GM12872 (cell line): ENCODE measurements at regions not wholly inside any gene's neighbourhood (a gene's known extent, or its start where the extent isn't known, plus 50 kb on each side); places are given as distances from the start of the nearest gene placed in this dataset.

Experiments
- TF ChIP-seq, protein P1 (sequence below): IDR thresholded peaks from 3 replicates; pipeline ENCODE4 v1.5.1; 2011; ENCODE audit warnings: low read depth, mild to moderate bottlenecking, low read length, moderate library complexity; ENCODE audit not compliant: insufficient read depth

- TF ChIP-seq, protein P1, sequence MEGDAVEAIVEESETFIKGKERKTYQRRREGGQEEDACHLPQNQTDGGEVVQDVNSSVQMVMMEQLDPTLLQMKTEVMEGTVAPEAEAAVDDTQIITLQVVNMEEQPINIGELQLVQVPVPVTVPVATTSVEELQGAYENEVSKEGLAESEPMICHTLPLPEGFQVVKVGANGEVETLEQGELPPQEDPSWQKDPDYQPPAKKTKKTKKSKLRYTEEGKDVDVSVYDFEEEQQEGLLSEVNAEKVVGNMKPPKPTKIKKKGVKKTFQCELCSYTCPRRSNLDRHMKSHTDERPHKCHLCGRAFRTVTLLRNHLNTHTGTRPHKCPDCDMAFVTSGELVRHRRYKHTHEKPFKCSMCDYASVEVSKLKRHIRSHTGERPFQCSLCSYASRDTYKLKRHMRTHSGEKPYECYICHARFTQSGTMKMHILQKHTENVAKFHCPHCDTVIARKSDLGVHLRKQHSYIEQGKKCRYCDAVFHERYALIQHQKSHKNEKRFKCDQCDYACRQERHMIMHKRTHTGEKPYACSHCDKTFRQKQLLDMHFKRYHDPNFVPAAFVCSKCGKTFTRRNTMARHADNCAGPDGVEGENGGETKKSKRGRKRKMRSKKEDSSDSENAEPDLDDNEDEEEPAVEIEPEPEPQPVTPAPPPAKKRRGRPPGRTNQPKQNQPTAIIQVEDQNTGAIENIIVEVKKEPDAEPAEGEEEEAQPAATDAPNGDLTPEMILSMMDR, result no peak
Measured at GRCh38 chr3:86708893-86709292, 282.1 kb downstream of the VGLL3 start.

GRCh38 chr3:86702381-86702958 is 288.5 kb downstream of the VGLL3 start:
- TF ChIP-seq, protein P1, result peak; percentile 48

DNA sequence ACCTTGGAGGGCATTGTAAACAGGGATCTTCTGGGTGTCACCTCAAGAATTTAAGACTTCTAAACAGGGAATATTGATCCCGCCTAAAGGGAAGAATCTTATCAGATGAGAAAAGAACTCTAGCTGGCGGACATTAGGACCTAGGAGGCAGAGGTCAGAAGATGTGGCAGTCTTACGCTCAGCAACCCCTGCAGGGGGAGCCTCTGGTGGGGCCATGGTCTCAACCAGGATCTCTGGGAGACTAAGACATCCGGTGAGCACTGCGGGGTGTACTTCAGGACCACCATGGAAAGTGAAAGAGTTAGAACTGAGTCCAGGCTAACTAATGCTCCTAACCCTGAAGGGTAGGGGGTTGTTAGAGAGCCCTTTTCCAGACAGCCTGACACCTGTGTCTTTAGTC is 295.2 kb downstream of the VGLL3 start:
- TF ChIP-seq, protein P1, result no peak

GRCh38 chr3:86673991-86674390 is 317.0 kb downstream of the VGLL3 start:
- TF ChIP-seq, protein P1, result no peak

DNA sequence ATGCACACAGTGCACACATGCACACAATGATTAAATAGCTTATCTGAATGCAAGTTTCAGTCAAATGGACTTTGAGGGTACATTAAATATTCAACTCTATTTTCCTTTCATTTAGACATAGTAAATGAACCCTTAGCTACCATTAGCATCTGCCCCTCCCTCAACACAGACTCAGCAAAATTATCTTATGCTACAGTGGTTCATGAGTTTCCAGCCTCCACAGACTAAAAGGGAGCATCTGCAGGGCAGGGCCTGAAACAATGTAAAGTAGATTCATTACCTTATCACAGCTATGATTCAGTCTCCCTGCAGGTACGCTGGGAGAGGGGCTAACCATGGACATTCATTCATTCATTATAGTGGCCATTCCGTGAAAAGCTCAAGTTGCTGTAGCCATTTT is 329.1 kb downstream of the VGLL3 start:
- TF ChIP-seq, protein P1, result no peak

- TF ChIP-seq, protein P1, result no peak
Measured at GRCh38 chr3:86658876-86659275, 332.1 kb downstream of the VGLL3 start.

DNA sequence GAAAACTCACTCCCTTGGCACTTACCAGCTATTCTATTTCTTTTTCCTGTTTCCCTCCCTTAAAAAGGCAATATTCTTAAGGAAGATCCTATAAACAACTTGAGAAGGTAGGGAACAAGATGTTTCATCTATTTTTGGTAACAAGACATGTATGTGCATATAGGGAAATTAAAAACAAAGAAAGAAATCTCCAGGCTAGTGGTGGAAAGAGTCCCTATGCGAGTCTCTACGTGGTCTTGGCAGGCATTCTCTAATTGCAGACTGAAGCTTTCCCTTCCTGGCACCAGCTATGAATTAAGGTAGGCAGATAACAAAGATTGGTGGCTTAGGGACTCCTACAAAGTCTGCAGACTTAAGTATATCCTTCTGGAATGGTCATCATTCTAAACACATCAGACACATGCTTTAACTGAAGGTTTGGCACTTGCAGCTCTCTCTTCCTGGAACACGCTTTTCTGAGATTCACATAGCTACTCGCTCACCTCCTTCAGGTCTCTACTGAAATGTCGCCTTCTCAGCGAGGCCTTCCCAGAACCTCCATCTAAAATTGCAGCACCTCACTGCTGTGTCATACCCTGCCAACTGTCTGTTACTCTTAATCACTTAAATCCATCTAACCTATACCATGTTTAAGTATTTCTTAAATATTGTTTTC is 336.0 kb downstream of the VGLL3 start:
- TF ChIP-seq, protein P1, result no peak
